ENCODE measurements at regions not wholly inside any gene's neighbourhood (a gene's known extent, or its start where the extent isn't known, plus 50 kb on each side); places are given as distances from the start of the nearest gene placed in this dataset.

GRCh38 chrX:12013211-12013618 is 125.1 kb upstream of the FRMPD4 start:
- TF ChIP-seq EGR1 (IDR thresholded peaks at IDR 0.05) (no peak), YY1 (IDR thresholded peaks at IDR 0.05; ENCODE audit: low read depth) (no peak), REST (IDR thresholded peaks at IDR 0.05; ENCODE audit: low read depth) (no peak), EP300 (IDR thresholded peaks at IDR 0.05; ENCODE audit: borderline replicate concordance) (no peak), CEBPB (IDR thresholded peaks at IDR 0.05) (no peak), FOXM1 (IDR thresholded peaks at IDR 0.05; ENCODE audit: borderline replicate concordance, low read depth) (no peak), MAX (IDR thresholded peaks at IDR 0.05) (no peak), TAF1 (IDR thresholded peaks at IDR 0.05; ENCODE audit: low read depth) (no peak), RAD21 (IDR thresholded peaks at IDR 0.05; ENCODE audit: low read depth) (no peak), ZBTB7A (IDR thresholded peaks at IDR 0.05; ENCODE audit: low read depth) (no peak), NFIC (IDR thresholded peaks at IDR 0.05) (no peak), TEAD4 (IDR thresholded peaks at IDR 0.05) (no peak), TCF12 (IDR thresholded peaks at IDR 0.05; ENCODE audit: low read depth) (no peak)

All from Ishikawa (cell line).